Peyer's patch (tissue), 4 donors: ENCODE measurements at regions not wholly inside any gene's neighbourhood (a gene's known extent, or its start where the extent isn't known, plus 50 kb on each side); places are given as distances from the start of the nearest gene placed in this dataset.

Experiments
- DNase-seq, 3 donors: peaks; one replicate each; pipeline ENCODE4 v3.0.0-alpha.2; 2017 to 2019
- H3K27ac ChIP-seq, 4 donors: fragments of 200-600 bp; sonication (generic); one replicate each; pipeline ENCODE4 v1.5.1; 2016 to 2019
- H3K27me3 ChIP-seq, 2 donors: fragments of 200-600 bp; sonication (generic); one replicate each; pipeline ENCODE4 v1.5.1; 2019
- H3K36me3 ChIP-seq, 3 donors: fragments of 200-600 bp; sonication (generic); one replicate each; pipeline ENCODE4 v1.5.1; 2016 to 2019
- H3K4me1 ChIP-seq, 4 donors: fragments of 200-600 bp; sonication (generic); one replicate each; pipeline ENCODE4 v1.5.1; 2016 to 2019
- H3K4me3 ChIP-seq, 4 donors: fragments of 200-600 bp; sonication (generic); 1 replicate in 3 of 4; 2 replicates in 1 of 4; pipeline ENCODE4 v1.5.1; 2016 to 2019; ENCODE audit warnings: mild to moderate bottlenecking in 1 of 4
- H3K9me3 ChIP-seq, 4 donors: fragments of 200-600 bp; sonication (generic); one replicate each; pipeline ENCODE4 v1.5.1; 2016 to 2019; ENCODE audit warnings: mild to moderate bottlenecking in 1 of 4
- POLR2A ChIP-seq, 2 donors: fragments of 450-650 bp; IDR thresholded peaks; one replicate each; pipeline ENCODE4 v1.5.1; 2017; ENCODE audit warnings: antibody characterized with exemption in 2 of 2, mild to moderate bottlenecking in 2 of 2, moderate library complexity in 2 of 2
- TF ChIP-seq, protein P1 (sequence below), 6 experiments: fragments of 450-650 bp in 4 of 6; fragments of 200-600 bp in 2 of 6; sonication (generic) in 1 of 6; IDR thresholded peaks; one replicate each; pipeline ENCODE4 v1.5.1; 2017 to 2019; ENCODE audit warnings: antibody characterized with exemption in 6 of 6, mild to moderate bottlenecking in 3 of 6, moderate library complexity in 1 of 6

GRCh38 chr4:133389029-133389428 is 239.9 kb downstream of the PCDH10 start:
- Histone ChIP-seq H3K4me1 (no peaks in the 10 kb centered on the region), H3K4me3 (no peak overlapping the region), H3K27me3 (no peaks in the 10 kb centered on the region), H3K9me3 (no peaks in the 10 kb centered on the region), H3K27ac (no peak overlapping the region), H3K36me3 (no peaks in the 10 kb centered on the region)
- no peak for TF ChIP-seq POLR2A (IDR thresholded peaks at IDR 0.05)
- TF ChIP-seq, protein P1, sequence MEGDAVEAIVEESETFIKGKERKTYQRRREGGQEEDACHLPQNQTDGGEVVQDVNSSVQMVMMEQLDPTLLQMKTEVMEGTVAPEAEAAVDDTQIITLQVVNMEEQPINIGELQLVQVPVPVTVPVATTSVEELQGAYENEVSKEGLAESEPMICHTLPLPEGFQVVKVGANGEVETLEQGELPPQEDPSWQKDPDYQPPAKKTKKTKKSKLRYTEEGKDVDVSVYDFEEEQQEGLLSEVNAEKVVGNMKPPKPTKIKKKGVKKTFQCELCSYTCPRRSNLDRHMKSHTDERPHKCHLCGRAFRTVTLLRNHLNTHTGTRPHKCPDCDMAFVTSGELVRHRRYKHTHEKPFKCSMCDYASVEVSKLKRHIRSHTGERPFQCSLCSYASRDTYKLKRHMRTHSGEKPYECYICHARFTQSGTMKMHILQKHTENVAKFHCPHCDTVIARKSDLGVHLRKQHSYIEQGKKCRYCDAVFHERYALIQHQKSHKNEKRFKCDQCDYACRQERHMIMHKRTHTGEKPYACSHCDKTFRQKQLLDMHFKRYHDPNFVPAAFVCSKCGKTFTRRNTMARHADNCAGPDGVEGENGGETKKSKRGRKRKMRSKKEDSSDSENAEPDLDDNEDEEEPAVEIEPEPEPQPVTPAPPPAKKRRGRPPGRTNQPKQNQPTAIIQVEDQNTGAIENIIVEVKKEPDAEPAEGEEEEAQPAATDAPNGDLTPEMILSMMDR (IDR thresholded peaks at IDR 0.05): no peak
- no peak for DNase-seq

GRCh38 chr4:133385161-133385954 is 236.3 kb downstream of the PCDH10 start:
- H3K27me3 ChIP-seq: no peaks in the 10 kb centered on the region
- no peaks in the 10 kb centered on the region for H3K4me1 ChIP-seq
- H3K9me3 ChIP-seq: no peaks in the 10 kb centered on the region
- DNase-seq: no peak
- H3K27ac ChIP-seq: no peak overlapping the region
- TF ChIP-seq, protein P1 (IDR thresholded peaks at IDR 0.05): no peak
- TF ChIP-seq POLR2A (IDR thresholded peaks at IDR 0.05): no peak
- H3K36me3 ChIP-seq: no peaks in the 10 kb centered on the region
- H3K4me3 ChIP-seq: no peak overlapping the region

DNA sequence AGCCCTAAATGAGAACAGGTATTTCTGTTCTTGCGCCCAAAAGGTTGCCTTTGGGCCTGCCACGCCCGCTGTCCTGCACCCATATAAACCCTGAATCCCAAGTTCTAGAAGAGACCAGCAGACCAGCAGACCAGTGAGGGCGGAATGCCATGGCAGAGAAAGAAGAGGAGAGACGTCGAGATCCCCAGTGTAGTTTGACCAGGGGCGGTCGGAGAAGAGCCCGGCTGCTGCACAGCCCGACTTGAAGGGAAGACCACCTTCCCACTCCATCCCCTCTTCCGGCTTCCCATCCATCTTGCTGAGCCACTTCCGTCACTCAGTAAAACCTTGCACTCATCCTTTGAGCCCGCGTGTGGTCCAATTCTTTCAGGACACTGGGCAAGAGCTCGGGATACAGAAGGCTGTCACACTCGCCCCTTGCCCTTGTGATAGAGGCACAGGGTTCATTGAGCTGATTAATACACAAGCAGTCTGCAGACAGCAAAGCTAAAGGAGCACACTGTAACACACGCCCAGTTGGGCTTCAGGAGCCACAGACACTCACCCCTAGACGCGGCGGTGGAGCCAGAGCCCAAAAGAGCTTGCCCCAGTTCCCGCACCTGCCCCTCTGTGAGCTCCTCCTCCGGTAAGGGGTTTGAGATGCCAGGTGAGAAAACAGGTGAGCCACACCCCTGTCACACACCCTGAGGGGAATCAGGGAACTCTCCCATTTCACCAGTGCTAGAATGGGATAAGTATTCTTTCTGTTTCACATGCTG is 230.8 kb downstream of the PCDH10 start:
- DNase-seq: no peak
- TF ChIP-seq, protein P1 (IDR thresholded peaks at IDR 0.05): no peak
- no peak for TF ChIP-seq POLR2A (IDR thresholded peaks at IDR 0.05)
- H3K4me3 ChIP-seq: no peak overlapping the region

DNA sequence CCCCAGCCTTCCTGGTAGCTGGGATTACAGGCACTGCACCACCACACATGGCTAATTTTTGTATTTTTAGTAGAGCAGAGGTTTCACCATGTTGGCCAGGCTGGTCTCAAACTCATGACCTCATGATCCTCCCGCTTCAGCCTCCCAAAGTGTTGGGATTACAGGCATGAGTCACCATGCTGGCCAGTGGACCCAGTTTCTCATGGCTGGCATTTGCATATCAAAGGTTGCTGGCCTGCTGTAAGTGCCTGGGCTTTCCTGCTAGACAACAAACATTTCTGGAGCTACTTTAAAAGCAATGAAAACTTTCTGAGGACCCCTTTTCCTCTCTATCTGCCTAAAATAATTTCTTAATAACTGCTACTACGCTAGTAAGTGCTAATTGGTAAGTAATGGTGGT is 228.2 kb downstream of the PCDH10 start:
- no peak for TF ChIP-seq POLR2A (IDR thresholded peaks at IDR 0.05)
- TF ChIP-seq, protein P1 (IDR thresholded peaks at IDR 0.05): no peak
- DNase-seq: no peak
- H3K4me3 ChIP-seq: no peak overlapping the region

More for the DNA sequence above, 230.8 kb downstream of the PCDH10 start:
- Histone ChIP-seq H3K4me1 (no peaks in the 10 kb centered on the region), H3K27me3 (no peaks in the 10 kb centered on the region), H3K9me3 (no peaks in the 10 kb centered on the region), H3K36me3 (no peaks in the 10 kb centered on the region), H3K27ac (no peak overlapping the region)

DNA sequence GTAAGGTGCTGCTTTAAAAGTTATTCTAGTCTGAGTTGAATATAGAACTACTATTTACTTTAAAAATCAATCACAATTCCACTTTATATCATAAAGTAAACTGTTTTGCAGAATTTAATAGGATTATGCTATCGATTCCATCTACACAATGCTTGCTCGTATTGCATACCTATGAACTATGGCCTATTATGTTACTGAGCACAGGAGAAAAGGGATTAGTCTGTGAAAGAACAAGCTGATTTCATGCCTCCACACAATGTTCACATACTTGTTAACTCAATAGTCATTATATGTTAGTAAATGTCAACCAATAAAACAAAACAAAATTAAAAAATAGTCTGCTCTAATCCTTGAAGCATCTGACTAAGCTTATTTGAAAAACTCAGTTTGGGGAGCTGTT is 223.6 kb downstream of the PCDH10 start:
- TF ChIP-seq POLR2A (IDR thresholded peaks at IDR 0.05): no peak
- TF ChIP-seq, protein P1 (IDR thresholded peaks at IDR 0.05): no peak
- Histone ChIP-seq H3K36me3 (no peaks in the 10 kb centered on the region), H3K9me3 (no peaks in the 10 kb centered on the region), H3K27ac (no peak overlapping the region), H3K4me3 (no peak overlapping the region), H3K27me3 (no peaks in the 10 kb centered on the region), H3K4me1 (no peaks in the 10 kb centered on the region)
- DNase-seq: no peak

More for the DNA sequence above, 228.2 kb downstream of the PCDH10 start:
- no peaks in the 10 kb centered on the region for H3K36me3 ChIP-seq
- H3K27me3 ChIP-seq: no peaks in the 10 kb centered on the region
- no peaks in the 10 kb centered on the region for H3K4me1 ChIP-seq
- no peak overlapping the region for H3K27ac ChIP-seq
- no peaks in the 10 kb centered on the region for H3K9me3 ChIP-seq
